GM18508 (cell line): ENCODE measurements at regions not wholly inside any gene's neighbourhood (a gene's known extent, or its start where the extent isn't known, plus 50 kb on each side); places are given as distances from the start of the nearest gene placed in this dataset.
"Not testable (repeated sequence)": the region's sequence is repeated elsewhere in the genome, so short reads cannot be mapped to it uniquely, and the experiment has no call there.

Experiments
- ATAC-seq: cut with Tn5 transposase; IDR thresholded peaks from one replicate; pipeline ENCODE4 v1.9.1; 2021; ENCODE audit warnings: moderate number of reproducible peaks; ENCODE audit not compliant: insufficient read depth, unreplicated experiment

GRCh38 chr10:3892440-3893425, 107.7 kb upstream of the KLF6 start:
- no peak for ATAC-seq

GRCh38 chr10:3891396-3891795, 106.4 kb upstream of the KLF6 start:
- ATAC-seq = no peak

- no peak for ATAC-seq
Observed at GRCh38 chr10:3890602-3891352, 105.8 kb upstream of the KLF6 start.

- ATAC-seq = no peak
Observed at GRCh38 chr10:3889961-3890522, 105.0 kb upstream of the KLF6 start.

GRCh38 chr10:3887885-3888476, 103.0 kb upstream of the KLF6 start:
- peak; percentile 70 for ATAC-seq

DNA sequence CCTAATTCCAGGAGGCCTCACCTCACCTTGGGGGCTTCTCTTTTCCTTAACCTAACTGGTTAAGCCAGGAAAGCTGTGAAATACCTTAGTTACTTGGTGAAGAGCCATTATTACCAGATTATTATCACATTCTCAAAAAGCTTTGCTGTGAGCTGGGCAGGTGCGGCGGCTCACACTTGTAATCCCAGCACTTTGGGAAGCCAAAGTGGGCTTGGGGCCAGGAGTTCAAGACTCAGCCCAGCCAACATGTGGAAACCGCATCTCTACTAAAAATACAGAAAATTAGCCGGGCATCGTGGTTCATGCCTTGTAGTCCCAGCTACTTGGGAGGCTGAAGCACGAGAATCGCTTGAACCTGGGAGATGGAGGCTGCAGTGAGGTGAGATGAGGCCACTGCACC, 102.4 kb upstream of the KLF6 start:
- no peak for ATAC-seq

DNA sequence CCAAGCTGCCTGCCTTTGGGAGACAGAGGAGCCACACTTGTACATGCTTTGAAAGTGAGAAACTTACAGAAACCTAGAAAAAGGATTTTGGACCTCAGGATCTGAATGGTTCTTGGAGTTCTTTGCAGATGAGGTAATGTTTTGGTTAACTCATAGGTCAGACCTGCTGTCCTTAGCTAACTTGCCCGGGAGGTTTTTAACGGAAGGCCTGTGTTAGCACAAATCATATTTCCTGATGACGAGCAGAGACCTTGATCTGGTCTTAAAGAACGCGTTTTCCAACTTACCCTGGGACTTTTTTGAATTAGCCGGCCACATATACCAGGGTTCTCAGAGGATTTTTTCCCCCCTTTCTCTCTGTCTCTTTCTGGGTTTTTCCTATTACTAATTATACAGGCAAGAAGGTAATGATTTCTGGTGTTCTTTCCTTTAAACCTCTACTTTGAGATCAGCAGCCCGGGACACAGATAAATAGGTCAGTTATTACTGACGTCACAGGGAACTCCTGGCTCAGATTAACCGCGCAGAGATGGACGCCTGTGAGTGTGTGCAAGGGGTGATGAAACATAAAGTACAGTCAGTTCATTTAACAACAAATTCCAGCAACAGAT, 101.7 kb upstream of the KLF6 start:
- no peak for ATAC-seq

- no peak for ATAC-seq
Observed at GRCh38 chr10:3886191-3886590, 101.2 kb upstream of the KLF6 start.

DNA sequence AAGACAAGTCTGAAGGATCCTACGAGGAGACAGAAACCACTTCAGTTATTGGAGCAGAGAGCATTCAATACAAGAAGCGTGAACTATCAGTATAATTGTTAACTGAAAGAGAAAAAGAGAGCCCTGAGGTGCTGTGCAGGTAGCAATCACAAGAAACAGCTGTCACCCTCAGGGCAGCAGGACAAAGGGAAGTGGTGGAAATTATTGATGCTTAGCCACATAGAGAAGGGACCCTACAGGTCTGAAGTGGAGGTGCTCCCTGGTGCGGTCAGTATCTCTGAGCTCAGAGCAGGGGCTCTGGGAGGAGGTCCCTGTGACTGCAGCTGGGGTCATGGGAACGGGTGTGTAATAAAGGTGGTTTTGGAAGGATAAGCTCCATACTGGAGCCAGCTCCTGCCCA, 97.8 kb upstream of the KLF6 start:
- ATAC-seq = no peak

GRCh38 chr10:3881622-3882021, 96.6 kb upstream of the KLF6 start:
- no peak for ATAC-seq

DNA sequence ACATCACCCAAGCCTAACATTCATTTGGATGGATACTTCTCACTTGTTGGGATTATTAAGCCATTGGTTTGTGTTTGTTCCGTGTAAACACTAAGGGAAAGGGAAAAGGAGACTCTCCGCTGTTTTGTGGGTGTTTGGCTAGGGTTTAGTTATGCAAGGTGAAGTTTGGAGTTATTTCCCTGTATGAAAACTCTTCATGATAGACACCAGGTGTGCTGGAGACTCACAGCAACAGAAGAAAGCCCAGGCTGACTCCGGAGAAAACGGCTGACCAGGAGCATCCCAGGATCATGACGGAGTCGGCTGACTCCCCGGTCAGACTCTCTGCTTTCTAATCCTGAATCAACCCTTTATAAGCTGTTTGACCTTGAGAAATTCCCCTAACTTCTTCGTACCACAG, 94.1 kb upstream of the KLF6 start:
- ATAC-seq = no peak

DNA sequence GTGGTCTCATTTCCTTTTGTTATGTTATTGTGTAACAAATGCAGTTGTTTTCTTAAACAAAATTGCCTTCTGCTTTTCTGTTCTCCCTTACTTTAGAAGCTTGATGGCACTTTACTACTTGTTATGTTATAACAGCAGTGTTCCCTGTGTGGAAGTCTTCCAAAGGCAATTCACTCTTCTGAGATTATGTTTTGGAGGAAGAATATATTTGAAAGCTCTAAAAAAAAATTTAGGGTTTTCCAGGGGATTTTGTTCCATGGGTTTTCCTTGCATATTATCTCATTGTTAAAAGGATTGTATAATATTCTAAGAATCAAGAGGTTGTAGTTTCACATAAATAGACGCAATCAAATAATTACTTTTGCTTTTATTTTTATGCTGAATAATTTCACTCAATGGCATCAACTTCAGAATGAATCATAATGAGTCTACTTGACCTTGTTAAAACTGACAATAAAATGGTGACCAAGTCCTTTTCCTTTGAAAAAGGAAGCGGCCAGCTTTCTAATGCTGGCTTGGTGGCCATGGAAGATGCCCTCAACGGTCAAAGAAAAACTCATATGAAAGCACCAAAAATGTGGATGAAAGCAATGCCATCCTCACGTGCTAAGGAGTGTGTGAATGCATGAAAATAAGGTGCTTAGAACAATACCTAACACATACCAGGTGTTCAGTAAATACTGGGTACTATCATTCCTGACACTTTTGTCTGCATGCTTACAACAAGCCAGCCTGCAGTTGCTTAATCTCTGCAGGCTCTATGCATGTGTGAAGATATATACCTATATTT, 92.4 kb upstream of the KLF6 start:
- ATAC-seq = no peak

DNA sequence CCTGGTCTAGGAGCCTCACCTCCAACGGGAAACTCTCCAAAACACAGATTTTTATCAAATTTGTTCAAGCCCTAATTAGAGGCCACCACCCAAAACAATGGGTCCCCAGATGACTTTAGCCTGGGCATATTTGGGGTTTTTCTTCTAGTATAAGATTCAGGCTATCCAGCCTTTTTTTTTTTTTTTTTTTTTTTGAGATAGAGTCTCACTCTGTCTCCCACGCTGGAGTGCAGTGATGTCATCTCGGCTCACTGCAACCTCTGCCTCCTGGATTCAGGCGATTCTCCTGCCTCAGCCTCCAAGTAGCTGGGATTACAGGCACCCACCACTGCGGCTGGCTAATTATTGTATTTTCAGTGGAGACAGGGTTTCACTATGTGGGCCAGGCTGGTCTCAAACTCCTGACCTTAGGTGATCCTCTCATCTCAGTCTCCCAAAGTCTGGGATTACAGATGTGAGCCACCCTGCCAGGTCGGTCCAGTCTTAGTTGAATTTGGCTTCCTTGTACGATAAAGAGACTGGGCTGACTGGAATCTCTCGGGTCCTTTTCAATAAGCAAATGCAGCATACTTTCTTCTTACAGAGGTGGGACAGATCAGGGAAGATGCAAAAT, 91.4 kb upstream of the KLF6 start:
- ATAC-seq = no peak

GRCh38 chr10:3875842-3876235, 90.8 kb upstream of the KLF6 start:
- ATAC-seq = no peak

- ATAC-seq = peak; percentile 61
Observed at GRCh38 chr10:3874990-3875841, 90.2 kb upstream of the KLF6 start.

- not testable (repeated sequence) for ATAC-seq
Observed at GRCh38 chr10:3874610-3874989, 89.6 kb upstream of the KLF6 start.

DNA sequence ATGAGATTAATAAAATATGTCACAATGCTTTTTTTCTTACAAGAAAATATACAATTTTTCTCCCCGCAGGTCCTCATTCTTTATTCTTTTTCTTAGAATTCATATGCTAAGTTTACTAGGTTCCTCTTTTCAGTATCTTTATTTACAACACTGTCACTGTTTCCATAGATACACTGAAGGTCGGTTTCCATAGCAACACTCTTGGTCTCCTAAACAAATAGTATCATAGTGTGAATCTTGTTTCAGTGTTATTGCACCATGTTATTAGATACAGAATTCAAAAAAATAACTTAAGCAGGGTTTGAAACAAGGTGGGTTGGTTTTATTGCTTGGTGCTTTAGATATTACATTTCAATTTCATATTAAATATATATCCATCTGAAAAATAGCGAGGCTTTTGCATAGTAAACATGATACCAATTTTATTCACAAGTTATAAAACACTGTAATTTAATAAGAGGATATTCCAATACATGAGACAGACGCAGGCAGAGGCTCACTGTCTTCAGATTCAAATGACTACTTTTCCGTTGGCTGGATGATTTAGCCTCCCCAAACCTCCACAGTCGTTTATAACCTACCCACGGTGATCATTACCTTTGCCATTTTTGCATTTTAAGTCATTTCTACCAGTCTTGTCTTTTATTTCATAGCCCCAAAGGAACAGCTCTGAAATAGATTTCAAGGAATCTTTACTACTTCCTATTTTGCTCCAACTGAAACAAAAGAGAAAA, 88.9 kb upstream of the KLF6 start:
- ATAC-seq = peak; percentile 45
